HepG2 (cell line): ENCODE measurements at regions not wholly inside any gene's neighbourhood (a gene's known extent, or its start where the extent isn't known, plus 50 kb on each side); places are given as distances from the start of the nearest gene placed in this dataset.

Experiments
- FOXK1 ChIP-seq: sonication (generic); formaldehyde crosslinking; IDR thresholded peaks from 2 replicates; pipeline ENCODE4 v1.4.0; 2020; ENCODE audit warnings: low read depth, missing genetic modification reagents, borderline replicate concordance
- JUNB ChIP-seq: sonication (generic); formaldehyde crosslinking; IDR thresholded peaks from 2 replicates; pipeline ENCODE4 v1.8.0; 2022; ENCODE audit warnings: missing genetic modification reagents, mild to moderate bottlenecking, borderline replicate concordance
- MYNN ChIP-seq: sonication (generic); formaldehyde crosslinking; IDR thresholded peaks from 2 replicates; pipeline ENCODE4 v1.4.0; 2020; ENCODE audit warnings: mild to moderate bottlenecking, low read depth, missing genetic modification reagents
- NR2F2 ChIP-seq: IDR thresholded peaks from 2 replicates; pipeline ENCODE4 v1.6.1; 2012; ENCODE audit warnings: low read depth, inconsistent platforms, borderline replicate concordance
- SNRNP70 ChIP-seq: fragments of 200-400 bp; formaldehyde crosslinking; IDR thresholded peaks from 2 replicates; pipeline ENCODE4 v1.6.1; 2017; ENCODE audit warnings: mild to moderate bottlenecking, low read depth, low read length, moderate library complexity
- SRY ChIP-seq: sonication (generic); formaldehyde crosslinking; IDR thresholded peaks from 2 replicates; pipeline ENCODE4 v1.8.0; 2022; ENCODE audit warnings: mild to moderate bottlenecking, missing genetic modification reagents
- ZNF124 ChIP-seq: sonication (generic); formaldehyde crosslinking; IDR thresholded peaks from 2 replicates; pipeline ENCODE4 v1.4.0; 2020; ENCODE audit warnings: missing genetic modification reagents
- ZNF225 ChIP-seq: sonication (generic); formaldehyde crosslinking; IDR thresholded peaks from 2 replicates; pipeline ENCODE4 v1.4.0; 2020; ENCODE audit warnings: mild to moderate bottlenecking, missing genetic modification reagents
- ZNF33A ChIP-seq: sonication (generic); formaldehyde crosslinking; IDR thresholded peaks from 2 replicates; pipeline ENCODE4 v1.5.1; 2020; ENCODE audit warnings: missing genetic modification reagents, mild to moderate bottlenecking, moderate library complexity, borderline replicate concordance
- ZNF629 ChIP-seq: sonication (generic); formaldehyde crosslinking; conservative IDR thresholded peaks from 2 replicates; pipeline ENCODE4 v1.5.0; 2020; ENCODE audit warnings: missing genetic modification reagents
- TF ChIP-seq, protein P1 (sequence below): IDR thresholded peaks from 2 replicates; pipeline ENCODE4 v1.6.1; 2016
- TF ChIP-seq, protein P2 (sequence below): sonication (generic); formaldehyde crosslinking; IDR thresholded peaks from 2 replicates; pipeline ENCODE4 v1.9.0; 2021; ENCODE audit warnings: missing genetic modification reagents, mild to moderate bottlenecking, borderline replicate concordance
- TF ChIP-seq, protein P3 (sequence below): sonication (generic); formaldehyde crosslinking; IDR thresholded peaks from 2 replicates; pipeline ENCODE4 v1.5.0; 2020; ENCODE audit warnings: mild to moderate bottlenecking, missing genetic modification reagents, moderate library complexity

DNA sequence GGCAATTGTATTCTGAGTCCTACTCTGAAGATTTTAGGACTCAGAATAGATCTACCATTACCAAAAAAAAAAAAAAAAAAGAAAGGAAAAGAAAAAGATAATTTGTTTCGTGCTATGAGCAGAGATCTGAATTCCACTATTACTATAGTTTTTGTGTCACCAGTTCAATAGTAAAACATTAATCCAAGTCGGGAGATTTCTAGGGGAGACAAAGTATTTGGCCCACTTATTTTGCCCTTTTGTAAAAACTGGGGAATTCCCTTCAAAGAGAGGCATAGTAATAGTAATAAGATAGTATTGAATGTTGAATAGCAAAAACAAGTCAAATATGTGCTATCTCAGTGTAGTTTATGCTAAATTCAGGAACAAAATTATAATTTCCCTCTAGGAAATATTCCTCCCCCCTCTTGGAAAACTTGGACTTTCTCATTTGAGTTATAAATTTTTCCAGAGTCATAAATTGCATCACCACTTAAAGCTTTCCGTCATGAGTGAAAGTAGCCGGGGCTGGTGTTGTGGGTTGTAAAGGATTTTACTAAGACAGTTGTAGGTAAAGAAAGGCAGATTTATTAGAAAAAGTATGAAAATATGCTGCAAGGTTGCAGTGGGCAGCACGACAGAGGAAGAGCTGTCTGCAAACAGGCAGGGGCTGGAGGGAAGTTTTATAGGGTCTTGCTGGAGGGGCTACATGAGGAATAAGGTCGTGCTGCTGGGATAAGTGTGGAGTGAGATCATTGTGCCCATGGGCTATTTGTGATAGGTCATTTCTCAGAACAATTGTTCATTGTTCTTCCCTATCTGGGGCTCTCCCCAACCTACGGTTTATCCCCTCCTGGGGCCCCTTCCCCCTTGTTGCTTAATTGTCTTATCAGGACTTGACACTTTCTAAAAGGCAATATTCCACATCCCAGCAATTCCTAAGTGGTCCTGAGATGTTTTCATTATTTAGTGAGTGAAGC, 1009.9 kb downstream of the PLA2G4A start:
- TF ChIP-seq ZNF225 (CRISPR knock-in tag) (no peak), ZNF124 (CRISPR knock-in tag) (no peak), ZNF33A (CRISPR knock-in tag) (no peak), FOXK1 (CRISPR knock-in tag) (no peak), NR2F2 (no peak), SNRNP70 (no peak), ZNF629 (CRISPR knock-in tag) (no peak), SRY (CRISPR knock-in tag) (no peak), MYNN (CRISPR knock-in tag) (no peak), JUNB (CRISPR knock-in tag) (no peak)
- TF ChIP-seq, protein P1, sequence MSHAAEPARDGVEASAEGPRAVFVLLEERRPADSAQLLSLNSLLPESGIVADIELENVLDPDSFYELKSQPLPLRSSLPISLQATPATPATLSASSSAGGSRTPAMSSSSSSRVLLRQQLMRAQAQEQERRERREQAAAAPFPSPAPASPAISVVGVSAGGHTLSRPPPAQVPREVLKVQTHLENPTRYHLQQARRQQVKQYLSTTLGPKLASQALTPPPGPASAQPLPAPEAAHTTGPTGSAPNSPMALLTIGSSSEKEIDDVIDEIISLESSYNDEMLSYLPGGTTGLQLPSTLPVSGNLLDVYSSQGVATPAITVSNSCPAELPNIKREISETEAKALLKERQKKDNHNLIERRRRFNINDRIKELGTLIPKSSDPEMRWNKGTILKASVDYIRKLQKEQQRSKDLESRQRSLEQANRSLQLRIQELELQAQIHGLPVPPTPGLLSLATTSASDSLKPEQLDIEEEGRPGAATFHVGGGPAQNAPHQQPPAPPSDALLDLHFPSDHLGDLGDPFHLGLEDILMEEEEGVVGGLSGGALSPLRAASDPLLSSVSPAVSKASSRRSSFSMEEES (CRISPR knock-in tag), result no peak
- TF ChIP-seq, protein P2, sequence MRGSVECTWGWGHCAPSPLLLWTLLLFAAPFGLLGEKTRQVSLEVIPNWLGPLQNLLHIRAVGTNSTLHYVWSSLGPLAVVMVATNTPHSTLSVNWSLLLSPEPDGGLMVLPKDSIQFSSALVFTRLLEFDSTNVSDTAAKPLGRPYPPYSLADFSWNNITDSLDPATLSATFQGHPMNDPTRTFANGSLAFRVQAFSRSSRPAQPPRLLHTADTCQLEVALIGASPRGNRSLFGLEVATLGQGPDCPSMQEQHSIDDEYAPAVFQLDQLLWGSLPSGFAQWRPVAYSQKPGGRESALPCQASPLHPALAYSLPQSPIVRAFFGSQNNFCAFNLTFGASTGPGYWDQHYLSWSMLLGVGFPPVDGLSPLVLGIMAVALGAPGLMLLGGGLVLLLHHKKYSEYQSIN (CRISPR knock-in tag), result no peak
- TF ChIP-seq, protein P3, sequence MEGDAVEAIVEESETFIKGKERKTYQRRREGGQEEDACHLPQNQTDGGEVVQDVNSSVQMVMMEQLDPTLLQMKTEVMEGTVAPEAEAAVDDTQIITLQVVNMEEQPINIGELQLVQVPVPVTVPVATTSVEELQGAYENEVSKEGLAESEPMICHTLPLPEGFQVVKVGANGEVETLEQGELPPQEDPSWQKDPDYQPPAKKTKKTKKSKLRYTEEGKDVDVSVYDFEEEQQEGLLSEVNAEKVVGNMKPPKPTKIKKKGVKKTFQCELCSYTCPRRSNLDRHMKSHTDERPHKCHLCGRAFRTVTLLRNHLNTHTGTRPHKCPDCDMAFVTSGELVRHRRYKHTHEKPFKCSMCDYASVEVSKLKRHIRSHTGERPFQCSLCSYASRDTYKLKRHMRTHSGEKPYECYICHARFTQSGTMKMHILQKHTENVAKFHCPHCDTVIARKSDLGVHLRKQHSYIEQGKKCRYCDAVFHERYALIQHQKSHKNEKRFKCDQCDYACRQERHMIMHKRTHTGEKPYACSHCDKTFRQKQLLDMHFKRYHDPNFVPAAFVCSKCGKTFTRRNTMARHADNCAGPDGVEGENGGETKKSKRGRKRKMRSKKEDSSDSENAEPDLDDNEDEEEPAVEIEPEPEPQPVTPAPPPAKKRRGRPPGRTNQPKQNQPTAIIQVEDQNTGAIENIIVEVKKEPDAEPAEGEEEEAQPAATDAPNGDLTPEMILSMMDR (CRISPR knock-in tag), result no peak
